NCI-H345 (cell line): ENCODE measurements at regions not wholly inside any gene's neighbourhood (a gene's known extent, or its start where the extent isn't known, plus 50 kb on each side); places are given as distances from the start of the nearest gene placed in this dataset.
A peak's percentile ranks its signal among the peaks of the same experiment; 100 is the strongest.

ENCODE experiments used
- DNase-seq: peaks from one replicate; lab custom pipeline; 2025; lab: John Stamatoyannopoulos, UW

- DNase-seq = no peak
These were observed 110.3 kb upstream of the CEP85L start for GRCh38 chr6:118761645-118762044.

- DNase-seq = no peak
These were observed 107.6 kb upstream of the CEP85L start for GRCh38 chr6:118758946-118759345.

- DNase-seq = no peak
These were observed 104.7 kb upstream of the CEP85L start for GRCh38 chr6:118755941-118756646.

GRCh38 chr6:118752803-118753202 lies 101.4 kb upstream of the CEP85L start:
- no peak for DNase-seq

GRCh38 chr6:118751072-118751471 lies 99.7 kb upstream of the CEP85L start:
- DNase-seq = no peak

- DNase-seq = no peak
These were observed 98.8 kb upstream of the CEP85L start for GRCh38 chr6:118750143-118750542.

- peak; percentile 60 for DNase-seq
These were observed 97.1 kb upstream of the CEP85L start for GRCh38 chr6:118748311-118749062.

- no peak for DNase-seq
These were observed 95.4 kb upstream of the CEP85L start for GRCh38 chr6:118746825-118747174.

GRCh38 chr6:118746145-118746824 lies 94.9 kb upstream of the CEP85L start:
- no peak for DNase-seq

GRCh38 chr6:118745156-118745555 lies 93.8 kb upstream of the CEP85L start:
- DNase-seq = no peak

GRCh38 chr6:118744261-118744941 lies 93.0 kb upstream of the CEP85L start:
- DNase-seq = no peak

- no peak for DNase-seq
These were observed 92.4 kb upstream of the CEP85L start for GRCh38 chr6:118743746-118744145.

GRCh38 chr6:118740372-118740771 lies 89.0 kb upstream of the CEP85L start:
- no peak for DNase-seq

GRCh38 chr6:118739696-118740353 lies 88.4 kb upstream of the CEP85L start:
- DNase-seq = no peak

GRCh38 chr6:118736440-118736839 lies 85.0 kb upstream of the CEP85L start:
- DNase-seq = no peak

- no peak for DNase-seq
These were observed 83.9 kb upstream of the CEP85L start for GRCh38 chr6:118735320-118735719.

- DNase-seq = no peak
These were observed 74.6 kb upstream of the CEP85L start for GRCh38 chr6:118725944-118726343.

- DNase-seq = no peak
These were observed 72.8 kb upstream of the CEP85L start for GRCh38 chr6:118724211-118724610.

GRCh38 chr6:118722829-118723813 lies 71.7 kb upstream of the CEP85L start:
- no peak for DNase-seq

- DNase-seq = no peak
These were observed 68.7 kb upstream of the CEP85L start for GRCh38 chr6:118720125-118720473.
